ENCODE measurements at regions not wholly inside any gene's neighbourhood (a gene's known extent, or its start where the extent isn't known, plus 50 kb on each side); places are given as distances from the start of the nearest gene placed in this dataset.

DNA sequence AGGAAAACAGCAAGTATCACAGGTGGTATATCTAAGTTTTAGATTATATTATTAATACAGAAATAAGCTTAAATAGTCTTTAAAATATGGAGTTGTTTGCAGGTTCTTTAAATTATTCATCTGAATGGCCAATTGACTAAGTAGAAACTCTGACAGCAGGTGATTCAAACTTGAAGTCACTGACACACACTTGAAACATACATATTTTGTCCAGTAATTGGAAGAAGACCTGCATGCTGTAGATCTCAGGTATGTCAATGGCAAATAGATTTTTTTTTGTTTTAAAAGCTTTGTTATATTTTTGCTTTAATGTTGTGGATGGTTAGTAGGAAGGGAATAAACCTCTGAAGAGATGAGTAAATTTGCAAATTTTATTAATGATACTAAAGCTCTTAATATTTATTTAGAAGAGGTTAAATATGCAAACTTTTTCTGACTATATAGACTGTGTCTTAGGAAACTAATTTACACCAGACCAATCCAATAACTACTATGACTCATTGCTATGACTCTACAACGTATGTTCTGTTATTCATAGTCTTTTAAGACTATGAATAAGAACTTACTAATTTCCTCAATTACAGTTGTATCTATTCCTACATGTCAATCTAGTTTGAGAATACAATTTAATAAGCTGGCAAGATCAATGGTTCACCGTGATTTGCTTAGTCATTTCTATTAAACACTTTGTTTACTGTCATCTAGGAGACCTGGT is 53.9 kb upstream of the RORB start:
- in situ Hi-C loops (cut with MboI; ENCODE audit: low sequenced_read_pairs, unreplicated experiment): no loop called here
- no peak for DNase-seq (ENCODE audit: low spot score)
- TF ChIP-seq, protein P1, sequence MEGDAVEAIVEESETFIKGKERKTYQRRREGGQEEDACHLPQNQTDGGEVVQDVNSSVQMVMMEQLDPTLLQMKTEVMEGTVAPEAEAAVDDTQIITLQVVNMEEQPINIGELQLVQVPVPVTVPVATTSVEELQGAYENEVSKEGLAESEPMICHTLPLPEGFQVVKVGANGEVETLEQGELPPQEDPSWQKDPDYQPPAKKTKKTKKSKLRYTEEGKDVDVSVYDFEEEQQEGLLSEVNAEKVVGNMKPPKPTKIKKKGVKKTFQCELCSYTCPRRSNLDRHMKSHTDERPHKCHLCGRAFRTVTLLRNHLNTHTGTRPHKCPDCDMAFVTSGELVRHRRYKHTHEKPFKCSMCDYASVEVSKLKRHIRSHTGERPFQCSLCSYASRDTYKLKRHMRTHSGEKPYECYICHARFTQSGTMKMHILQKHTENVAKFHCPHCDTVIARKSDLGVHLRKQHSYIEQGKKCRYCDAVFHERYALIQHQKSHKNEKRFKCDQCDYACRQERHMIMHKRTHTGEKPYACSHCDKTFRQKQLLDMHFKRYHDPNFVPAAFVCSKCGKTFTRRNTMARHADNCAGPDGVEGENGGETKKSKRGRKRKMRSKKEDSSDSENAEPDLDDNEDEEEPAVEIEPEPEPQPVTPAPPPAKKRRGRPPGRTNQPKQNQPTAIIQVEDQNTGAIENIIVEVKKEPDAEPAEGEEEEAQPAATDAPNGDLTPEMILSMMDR (IDR thresholded peaks at IDR 0.05; ENCODE audit: borderline replicate concordance, control extremely low read depth, extremely low read depth, insufficient read depth, missing control alignments): no peak

DNA sequence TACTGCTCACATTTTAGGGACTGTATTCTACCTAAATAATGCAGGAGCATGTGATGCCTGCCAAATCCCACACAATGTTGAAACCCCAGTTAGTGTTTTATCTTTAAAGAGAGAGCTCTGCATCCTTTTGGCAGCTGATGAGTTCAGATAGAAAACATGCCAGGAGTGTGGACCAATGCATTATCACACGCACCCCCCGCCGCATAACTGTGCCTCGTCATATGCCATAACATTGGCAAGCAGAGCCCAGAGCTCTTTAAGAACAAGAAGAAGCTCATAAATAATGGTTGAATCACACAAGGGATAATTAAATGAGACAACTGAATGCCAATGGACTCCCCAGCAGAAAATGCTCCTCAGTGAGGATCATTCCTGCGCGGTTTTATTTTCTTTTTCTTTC is 52.8 kb upstream of the RORB start:
- no peak for DNase-seq (ENCODE audit: low spot score)
- TF ChIP-seq, protein P1 (IDR thresholded peaks at IDR 0.05; ENCODE audit: borderline replicate concordance, control extremely low read depth, extremely low read depth, insufficient read depth, missing control alignments): no peak
- in situ Hi-C loops (cut with MboI; ENCODE audit: low sequenced_read_pairs, unreplicated experiment): no loop called here
